Effector memory CD4-positive, alpha-beta T cell (primary cell): ENCODE measurements at regions not wholly inside any gene's neighbourhood (a gene's known extent, or its start where the extent isn't known, plus 50 kb on each side); places are given as distances from the start of the nearest gene placed in this dataset.

ENCODE experiments used
- DNase-seq, 3 donors: peaks; one replicate each; pipeline ENCODE4 v3.0.0-alpha.2; 2020
- H3K27ac ChIP-seq: 2 replicates; pipeline ENCODE4 v1.7.0; 2013; ENCODE audit warnings: mild to moderate bottlenecking, low read length, moderate library complexity; ENCODE audit not compliant: insufficient read depth, poor library complexity, severe bottlenecking
- H3K27me3 ChIP-seq: replicated peaks from 2 replicates; pipeline ENCODE4 v1.7.0; 2013; ENCODE audit warnings: mild to moderate bottlenecking, low read length; ENCODE audit not compliant: insufficient read depth, control insufficient read depth, poor library complexity, severe bottlenecking
- H3K36me3 ChIP-seq: 2 replicates; pipeline ENCODE4 v1.7.0; 2013; ENCODE audit warnings: mild to moderate bottlenecking, low read length, moderate library complexity; ENCODE audit not compliant: control insufficient read depth, insufficient read depth
- H3K4me1 ChIP-seq: 2 replicates; pipeline ENCODE4 v1.7.0; 2013; ENCODE audit warnings: low read length, mild to moderate bottlenecking; ENCODE audit not compliant: control insufficient read depth, insufficient read depth, poor library complexity, severe bottlenecking
- H3K4me3 ChIP-seq: 2 replicates; pipeline ENCODE4 v1.7.0; 2013; ENCODE audit warnings: low read length, low read depth, mild to moderate bottlenecking; ENCODE audit not compliant: insufficient read depth, poor library complexity, severe bottlenecking
- H3K9me3 ChIP-seq: 2 replicates; pipeline ENCODE4 v1.7.0; 2013; ENCODE audit warnings: mild to moderate bottlenecking, low read length, moderate library complexity; ENCODE audit not compliant: control insufficient read depth

- H3K27ac ChIP-seq, result no peak overlapping the region
- no peaks in the 10 kb centered on the region for H3K36me3 ChIP-seq
- no peaks in the 10 kb centered on the region for H3K4me1 ChIP-seq
- H3K4me3 ChIP-seq, result no peak overlapping the region
- H3K27me3 ChIP-seq, result no peaks in the 10 kb centered on the region
- H3K9me3 ChIP-seq, result no peaks in the 10 kb centered on the region
- no peak for DNase-seq
These were observed 173.1 kb downstream of the ASB1 start for GRCh38 chr2:238599549-238600505.

- Histone ChIP-seq H3K27ac (no peak overlapping the region), H3K36me3 (no peaks in the 10 kb centered on the region), H3K4me1 (no peaks in the 10 kb centered on the region), H3K9me3 (no peaks in the 10 kb centered on the region), H3K27me3 (no peaks in the 10 kb centered on the region), H3K4me3 (no peak overlapping the region)
- no peak for DNase-seq
These were observed 174.0 kb downstream of the ASB1 start for GRCh38 chr2:238600506-238601432.

GRCh38 chr2:238601433-238602222, 174.9 kb downstream of the ASB1 start:
- Histone ChIP-seq H3K4me1 (no peaks in the 10 kb centered on the region), H3K27ac (no peak overlapping the region), H3K36me3 (no peaks in the 10 kb centered on the region), H3K4me3 (no peak overlapping the region), H3K27me3 (no peaks in the 10 kb centered on the region), H3K9me3 (no peaks in the 10 kb centered on the region)
- DNase-seq, result no peak

GRCh38 chr2:238602223-238602960, 175.7 kb downstream of the ASB1 start:
- Histone ChIP-seq H3K9me3 (no peaks in the 10 kb centered on the region), H3K36me3 (no peaks in the 10 kb centered on the region), H3K27me3 (no peaks in the 10 kb centered on the region), H3K4me1 (no peaks in the 10 kb centered on the region), H3K4me3 (no peak overlapping the region), H3K27ac (no peak overlapping the region)
- DNase-seq, result no peak

GRCh38 chr2:238603596-238603995, 176.9 kb downstream of the ASB1 start:
- Histone ChIP-seq H3K9me3 (no peaks in the 10 kb centered on the region), H3K4me1 (no peaks in the 10 kb centered on the region), H3K36me3 (no peaks in the 10 kb centered on the region), H3K27me3 (no peaks in the 10 kb centered on the region), H3K27ac (no peak overlapping the region), H3K4me3 (no peak overlapping the region)
- DNase-seq, result no peak

GRCh38 chr2:238606311-238606710, 179.6 kb downstream of the ASB1 start:
- no peaks in the 10 kb centered on the region for H3K4me1 ChIP-seq
- no peak for DNase-seq
- H3K4me3 ChIP-seq, result no peak overlapping the region
- no peaks in the 10 kb centered on the region for H3K9me3 ChIP-seq
- H3K27ac ChIP-seq, result no peak overlapping the region
- H3K36me3 ChIP-seq, result no peaks in the 10 kb centered on the region
- H3K27me3 ChIP-seq, result no peaks in the 10 kb centered on the region

GRCh38 chr2:238613610-238614009, 186.9 kb downstream of the ASB1 start:
- H3K36me3 ChIP-seq, result no peaks in the 10 kb centered on the region

GRCh38 chr2:238614376-238614775, 187.6 kb downstream of the ASB1 start:
- no peaks in the 10 kb centered on the region for H3K36me3 ChIP-seq
- H3K27me3 ChIP-seq, result no peaks in the 10 kb centered on the region
- H3K27ac ChIP-seq, result no peak overlapping the region
- no peak for DNase-seq
- H3K9me3 ChIP-seq, result no peaks in the 10 kb centered on the region
- H3K4me1 ChIP-seq, result no peaks in the 10 kb centered on the region
- no peak overlapping the region for H3K4me3 ChIP-seq

More at GRCh38 chr2:238613610-238614009, 186.9 kb downstream of the ASB1 start:
- H3K9me3 ChIP-seq, result no peaks in the 10 kb centered on the region
- H3K4me1 ChIP-seq, result no peaks in the 10 kb centered on the region
- H3K27ac ChIP-seq, result no peak overlapping the region
- no peaks in the 10 kb centered on the region for H3K27me3 ChIP-seq
- no peak for DNase-seq
- no peak overlapping the region for H3K4me3 ChIP-seq

- Histone ChIP-seq H3K9me3 (no peaks in the 10 kb centered on the region), H3K4me3 (no peak overlapping the region), H3K4me1 (no peaks in the 10 kb centered on the region), H3K27ac (no peak overlapping the region), H3K36me3 (no peaks in the 10 kb centered on the region), H3K27me3 (no peaks in the 10 kb centered on the region)
- no peak for DNase-seq
These were observed 188.5 kb downstream of the ASB1 start for GRCh38 chr2:238615187-238615586.
